ENCODE measurements at regions not wholly inside any gene's neighbourhood (a gene's known extent, or its start where the extent isn't known, plus 50 kb on each side); places are given as distances from the start of the nearest gene placed in this dataset.

GRCh38 chr22:27429476-27429875, 372.1 kb downstream of the MN1 start:
- DNase-seq (ENCODE audit: low read depth): no peak
- TF ChIP-seq CTCF (conservative IDR thresholded peaks at IDR 0.05; ENCODE audit: control insufficient read depth, insufficient read depth, low read depth, low read length): no peak

GRCh38 chr22:27431081-27431480, 370.5 kb downstream of the MN1 start:
- no peak overlapping the region for H3K4me3 ChIP-seq (ENCODE audit: control insufficient read depth, low read depth, low read length)
- TF ChIP-seq CTCF (conservative IDR thresholded peaks at IDR 0.05; ENCODE audit: control insufficient read depth, insufficient read depth, low read depth, low read length): no peak
- DNase-seq (ENCODE audit: low read depth): no peak

More at GRCh38 chr22:27429476-27429875, 372.1 kb downstream of the MN1 start:
- H3K4me3 ChIP-seq (ENCODE audit: control insufficient read depth, low read depth, low read length): no peak overlapping the region

GRCh38 chr22:27431896-27432295, 369.7 kb downstream of the MN1 start:
- peak; percentile 52 for DNase-seq (ENCODE audit: low read depth)
- TF ChIP-seq CTCF (conservative IDR thresholded peaks at IDR 0.05; ENCODE audit: control insufficient read depth, insufficient read depth, low read depth, low read length): no peak
- H3K4me3 ChIP-seq (ENCODE audit: control insufficient read depth, low read depth, low read length): no peak overlapping the region

GRCh38 chr22:27433099-27433498, 368.5 kb downstream of the MN1 start:
- no peak for DNase-seq (ENCODE audit: low read depth)
- TF ChIP-seq CTCF (conservative IDR thresholded peaks at IDR 0.05; ENCODE audit: control insufficient read depth, insufficient read depth, low read depth, low read length): no peak
- no peak overlapping the region for H3K4me3 ChIP-seq (ENCODE audit: control insufficient read depth, low read depth, low read length)

GRCh38 chr22:27433585-27434190, 367.9 kb downstream of the MN1 start:
- no peak overlapping the region for H3K4me3 ChIP-seq (ENCODE audit: control insufficient read depth, low read depth, low read length)
- peak; percentile 37 for DNase-seq (ENCODE audit: low read depth)
- TF ChIP-seq CTCF (conservative IDR thresholded peaks at IDR 0.05; ENCODE audit: control insufficient read depth, insufficient read depth, low read depth, low read length): no peak

- no peak for TF ChIP-seq CTCF (conservative IDR thresholded peaks at IDR 0.05; ENCODE audit: control insufficient read depth, insufficient read depth, low read depth, low read length)
Measured at GRCh38 chr22:27434898-27435297, 366.7 kb downstream of the MN1 start.

More at GRCh38 chr22:27434898-27435297, 366.7 kb downstream of the MN1 start:
- DNase-seq (ENCODE audit: low read depth): no peak
- H3K4me3 ChIP-seq (ENCODE audit: control insufficient read depth, low read depth, low read length): no peak overlapping the region

Data from fibroblast of mammary gland (primary cell).